ENCODE measurements at regions not wholly inside any gene's neighbourhood (a gene's known extent, or its start where the extent isn't known, plus 50 kb on each side); places are given as distances from the start of the nearest gene placed in this dataset.

DNA sequence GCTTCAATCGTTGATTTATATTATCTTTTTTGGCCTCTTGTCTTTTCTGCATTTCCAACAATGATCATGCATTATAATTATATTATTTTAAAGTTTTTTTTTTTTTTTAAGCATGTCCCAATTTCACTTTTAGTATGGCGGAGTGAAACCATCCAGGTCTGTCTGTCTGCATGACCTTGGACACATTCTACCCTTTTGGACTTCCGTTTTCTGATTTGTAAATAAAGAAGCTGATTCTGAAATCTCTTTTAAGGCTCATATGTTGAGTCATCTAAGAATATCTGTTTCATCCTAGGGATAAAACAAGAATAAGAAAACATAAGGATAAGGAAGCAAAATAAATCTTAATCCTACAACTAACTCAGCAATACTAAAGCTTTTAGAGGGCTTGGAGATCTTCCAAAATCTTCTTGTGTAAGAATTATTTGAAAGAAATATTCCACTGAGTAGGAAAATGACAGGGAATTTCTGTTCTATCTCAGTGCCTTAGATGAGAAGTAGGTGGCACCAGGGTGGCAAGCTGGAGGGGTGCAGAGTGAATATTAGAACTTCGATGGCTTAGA is 195.7 kb upstream of the TOX3 start (continued):
- TF ChIP-seq, protein P1, sequence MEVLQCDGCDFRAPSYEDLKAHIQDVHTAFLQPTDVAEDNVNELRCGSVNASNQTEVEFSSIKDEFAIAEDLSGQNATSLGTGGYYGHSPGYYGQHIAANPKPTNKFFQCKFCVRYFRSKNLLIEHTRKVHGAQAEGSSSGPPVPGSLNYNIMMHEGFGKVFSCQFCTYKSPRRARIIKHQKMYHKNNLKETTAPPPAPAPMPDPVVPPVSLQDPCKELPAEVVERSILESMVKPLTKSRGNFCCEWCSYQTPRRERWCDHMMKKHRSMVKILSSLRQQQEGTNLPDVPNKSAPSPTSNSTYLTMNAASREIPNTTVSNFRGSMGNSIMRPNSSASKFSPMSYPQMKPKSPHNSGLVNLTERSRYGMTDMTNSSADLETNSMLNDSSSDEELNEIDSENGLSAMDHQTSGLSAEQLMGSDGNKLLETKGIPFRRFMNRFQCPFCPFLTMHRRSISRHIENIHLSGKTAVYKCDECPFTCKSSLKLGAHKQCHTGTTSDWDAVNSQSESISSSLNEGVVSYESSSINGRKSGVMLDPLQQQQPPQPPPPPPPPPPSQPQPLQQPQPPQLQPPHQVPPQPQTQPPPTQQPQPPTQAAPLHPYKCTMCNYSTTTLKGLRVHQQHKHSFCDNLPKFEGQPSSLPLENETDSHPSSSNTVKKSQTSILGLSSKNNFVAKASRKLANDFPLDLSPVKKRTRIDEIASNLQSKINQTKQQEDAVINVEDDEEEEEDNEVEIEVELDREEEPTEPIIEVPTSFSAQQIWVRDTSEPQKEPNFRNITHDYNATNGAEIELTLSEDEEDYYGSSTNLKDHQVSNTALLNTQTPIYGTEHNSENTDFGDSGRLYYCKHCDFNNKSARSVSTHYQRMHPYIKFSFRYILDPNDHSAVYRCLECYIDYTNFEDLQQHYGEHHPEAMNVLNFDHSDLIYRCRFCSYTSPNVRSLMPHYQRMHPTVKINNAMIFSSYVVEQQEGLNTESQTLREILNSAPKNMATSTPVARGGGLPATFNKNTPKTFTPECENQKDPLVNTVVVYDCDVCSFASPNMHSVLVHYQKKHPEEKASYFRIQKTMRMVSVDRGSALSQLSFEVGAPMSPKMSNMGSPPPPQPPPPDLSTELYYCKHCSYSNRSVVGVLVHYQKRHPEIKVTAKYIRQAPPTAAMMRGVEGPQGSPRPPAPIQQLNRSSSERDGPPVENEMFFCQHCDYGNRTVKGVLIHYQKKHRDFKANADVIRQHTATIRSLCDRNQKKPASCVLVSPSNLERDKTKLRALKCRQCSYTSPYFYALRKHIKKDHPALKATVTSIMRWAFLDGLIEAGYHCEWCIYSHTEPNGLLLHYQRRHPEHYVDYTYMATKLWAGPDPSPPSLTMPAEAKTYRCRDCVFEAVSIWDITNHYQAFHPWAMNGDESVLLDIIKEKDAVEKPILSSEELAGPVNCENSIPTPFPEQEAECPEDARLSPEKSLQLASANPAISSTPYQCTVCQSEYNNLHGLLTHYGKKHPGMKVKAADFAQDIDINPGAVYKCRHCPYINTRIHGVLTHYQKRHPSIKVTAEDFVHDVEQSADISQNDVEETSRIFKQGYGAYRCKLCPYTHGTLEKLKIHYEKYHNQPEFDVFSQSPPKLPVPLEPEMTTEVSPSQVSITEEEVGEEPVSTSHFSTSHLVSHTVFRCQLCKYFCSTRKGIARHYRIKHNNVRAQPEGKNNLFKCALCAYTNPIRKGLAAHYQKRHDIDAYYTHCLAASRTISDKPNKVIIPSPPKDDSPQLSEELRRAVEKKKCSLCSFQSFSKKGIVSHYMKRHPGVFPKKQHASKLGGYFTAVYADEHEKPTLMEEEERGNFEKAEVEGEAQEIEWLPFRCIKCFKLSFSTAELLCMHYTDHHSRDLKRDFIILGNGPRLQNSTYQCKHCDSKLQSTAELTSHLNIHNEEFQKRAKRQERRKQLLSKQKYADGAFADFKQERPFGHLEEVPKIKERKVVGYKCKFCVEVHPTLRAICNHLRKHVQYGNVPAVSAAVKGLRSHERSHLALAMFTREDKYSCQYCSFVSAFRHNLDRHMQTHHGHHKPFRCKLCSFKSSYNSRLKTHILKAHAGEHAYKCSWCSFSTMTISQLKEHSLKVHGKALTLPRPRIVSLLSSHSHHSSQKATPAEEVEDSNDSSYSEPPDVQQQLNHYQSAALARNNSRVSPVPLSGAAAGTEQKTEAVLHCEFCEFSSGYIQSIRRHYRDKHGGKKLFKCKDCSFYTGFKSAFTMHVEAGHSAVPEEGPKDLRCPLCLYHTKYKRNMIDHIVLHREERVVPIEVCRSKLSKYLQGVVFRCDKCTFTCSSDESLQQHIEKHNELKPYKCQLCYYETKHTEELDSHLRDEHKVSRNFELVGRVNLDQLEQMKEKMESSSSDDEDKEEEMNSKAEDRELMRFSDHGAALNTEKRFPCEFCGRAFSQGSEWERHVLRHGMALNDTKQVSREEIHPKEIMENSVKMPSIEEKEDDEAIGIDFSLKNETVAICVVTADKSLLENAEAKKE (CRISPR knock-in tag; IDR thresholded peaks at IDR 0.05): no peak
- TF ChIP-seq STAT1 (IDR thresholded peaks at IDR 0.05; ENCODE audit: unreplicated experiment) (no peak), ZNF331 (CRISPR knock-in tag; IDR thresholded peaks at IDR 0.05; ENCODE audit: low read depth) (no peak), CREB1 (CRISPR knock-in tag; IDR thresholded peaks at IDR 0.05; ENCODE audit: low read depth) (no peak), JUNB (IDR thresholded peaks at IDR 0.05; ENCODE audit: unreplicated experiment) (no peak)

DNA sequence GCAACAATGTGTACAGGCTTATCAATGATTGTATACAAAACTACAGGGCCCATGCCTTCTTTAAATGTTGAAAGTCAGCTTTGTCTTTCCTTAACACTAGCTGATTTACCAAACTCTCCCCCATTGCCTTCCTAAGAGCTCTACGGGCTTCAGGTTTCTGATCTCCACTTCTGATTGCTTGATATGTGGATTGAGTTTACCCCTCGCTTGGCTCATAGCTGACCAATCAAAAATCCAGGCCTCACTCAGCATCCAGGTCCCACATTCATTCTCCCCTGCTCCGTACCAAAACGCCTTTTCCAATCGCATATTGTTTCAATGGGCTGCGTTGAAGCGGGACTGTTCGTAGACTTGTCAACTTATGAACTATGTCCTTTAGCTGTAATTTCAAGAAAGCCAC is 195.1 kb upstream of the TOX3 start:
- Histone ChIP-seq H3F3A (replicated peaks; ENCODE audit: low read depth) (no peaks in the 10 kb centered on the region), H3K36me3 (ENCODE audit: insufficient read depth) (no peaks in the 10 kb centered on the region), H3K4me3 (no peak overlapping the region), H3K4me1 (ENCODE audit: insufficient read depth) (peaks cover 16% of the 10 kb centered on the region), H3K4me2 (peak overlapping the region; percentile 50), H2AFZ (peak overlapping the region; percentile 48; the same call in 1 of the 2 replicates), H3K27ac (ENCODE audit: low read depth) (peak overlapping the region; percentile 24; the same call in 1 of the 2 replicates), H3K27me3 (ENCODE audit: insufficient read depth) (no peaks in the 10 kb centered on the region), H3K79me2 (replicated peaks; ENCODE audit: insufficient read depth) (no peaks in the 10 kb centered on the region), H3K9me2 (ENCODE audit: insufficient read depth) (peaks cover 3% of the 10 kb centered on the region; the same call in 1 of the 2 replicates), H4K20me1 (replicated peaks; ENCODE audit: insufficient read depth) (no peaks in the 10 kb centered on the region)
- peak; percentile 31 for DNase-seq (ENCODE audit: low spot score)
- H3K27ac Mint-ChIP-seq: no peak overlapping the region; the same call in 1 of the 2 replicates
- H3K4me1 Mint-ChIP-seq: peaks cover 13% of the 10 kb centered on the region
- H3K9me3 Mint-ChIP-seq: peaks cover 14% of the 10 kb centered on the region
- H3K36me3 Mint-ChIP-seq (ENCODE audit: low read depth): peaks cover 6% of the 10 kb centered on the region; the same call in 1 of the 3 replicates
- peak; percentile 59 for ATAC-seq
- H3K4me3 Mint-ChIP-seq: no peak overlapping the region; the same call in 2 of the 3 replicates
- H3K27me3 Mint-ChIP-seq (ENCODE audit: insufficient read depth, low read depth, poor library complexity): peaks cover 1% of the 10 kb centered on the region
- TF ChIP-seq, protein P1 (CRISPR knock-in tag; IDR thresholded peaks at IDR 0.05): no peak
- TF ChIP-seq JUNB (IDR thresholded peaks at IDR 0.05; ENCODE audit: unreplicated experiment) (no peak), STAT1 (IDR thresholded peaks at IDR 0.05; ENCODE audit: unreplicated experiment) (no peak), ZNF331 (CRISPR knock-in tag; IDR thresholded peaks at IDR 0.05; ENCODE audit: low read depth) (no peak), POLR2AphosphoS5 (IDR thresholded peaks at IDR 0.05; ENCODE audit: low read depth) (no peak)
- TF ChIP-seq, protein P2, sequence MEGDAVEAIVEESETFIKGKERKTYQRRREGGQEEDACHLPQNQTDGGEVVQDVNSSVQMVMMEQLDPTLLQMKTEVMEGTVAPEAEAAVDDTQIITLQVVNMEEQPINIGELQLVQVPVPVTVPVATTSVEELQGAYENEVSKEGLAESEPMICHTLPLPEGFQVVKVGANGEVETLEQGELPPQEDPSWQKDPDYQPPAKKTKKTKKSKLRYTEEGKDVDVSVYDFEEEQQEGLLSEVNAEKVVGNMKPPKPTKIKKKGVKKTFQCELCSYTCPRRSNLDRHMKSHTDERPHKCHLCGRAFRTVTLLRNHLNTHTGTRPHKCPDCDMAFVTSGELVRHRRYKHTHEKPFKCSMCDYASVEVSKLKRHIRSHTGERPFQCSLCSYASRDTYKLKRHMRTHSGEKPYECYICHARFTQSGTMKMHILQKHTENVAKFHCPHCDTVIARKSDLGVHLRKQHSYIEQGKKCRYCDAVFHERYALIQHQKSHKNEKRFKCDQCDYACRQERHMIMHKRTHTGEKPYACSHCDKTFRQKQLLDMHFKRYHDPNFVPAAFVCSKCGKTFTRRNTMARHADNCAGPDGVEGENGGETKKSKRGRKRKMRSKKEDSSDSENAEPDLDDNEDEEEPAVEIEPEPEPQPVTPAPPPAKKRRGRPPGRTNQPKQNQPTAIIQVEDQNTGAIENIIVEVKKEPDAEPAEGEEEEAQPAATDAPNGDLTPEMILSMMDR (conservative IDR thresholded peaks at IDR 0.05; ENCODE audit: low read depth in 2 of 2): no peak

All from GM23338 (cell line).